SK-N-SH (cell line): ENCODE measurements at regions not wholly inside any gene's neighbourhood (a gene's known extent, or its start where the extent isn't known, plus 50 kb on each side); places are given as distances from the start of the nearest gene placed in this dataset.
"Not testable (repeated sequence)": the region's sequence is repeated elsewhere in the genome, so short reads cannot be mapped to it uniquely, and the experiment has no call there.

Source experiments
- CTCF ChIA-PET: fragments of 300-600, 350-600 bp; formaldehyde crosslinking; extraction: SDS; loops from one replicate; lab custom pipeline; 2021; lab: Yijun Ruan, JAX
- POLR2A ChIA-PET: fragments of 350-600 bp; sonication (Branson Sonifier 250); formaldehyde crosslinking; extraction: SDS; loops from one replicate; lab custom pipeline; 2020; ENCODE audit warnings: antibody characterized with exemption, inconsistent platforms; lab: Yijun Ruan, JAX
- DNase-seq: peaks from one replicate; pipeline ENCODE4 v3.0.0; 2012
- H2AFZ ChIP-seq: fragments of 200-600 bp; sonication (generic); 2 replicates; pipeline ENCODE4 v1.8.1; 2016; ENCODE audit warnings: antibody characterized with exemption, mild to moderate bottlenecking, low read depth
- H3F3A ChIP-seq: fragments of 200-600 bp; sonication (generic); replicated peaks from 2 replicates; pipeline ENCODE3; 2016; ENCODE audit warnings: antibody characterized with exemption, mild to moderate bottlenecking; ENCODE audit not compliant: insufficient read depth
- H3K27ac ChIP-seq, 2 experiments: fragments of 200-500 bp in 1 of 2; fragments of 200-600 bp in 1 of 2; sonication (Bioruptor generic) in 1 of 2; sonication (generic), shearing (Covaris generic) in 1 of 2; 2 replicates each; pipeline versions ENCODE4 v1.5.1 to v1.6.1; 2014 to 2016; ENCODE audit warnings: low read depth in 2 of 2, inconsistent platforms in 1 of 2, low read length in 1 of 2, mild to moderate bottlenecking in 1 of 2, mixed read lengths in 1 of 2
- H3K27me3 ChIP-seq: fragments of 200-600 bp; sonication (generic), shearing (Covaris generic); 2 replicates; pipeline ENCODE4 v1.6.1; 2016; ENCODE audit warnings: mixed run types; ENCODE audit not compliant: insufficient read depth
- H3K36me3 ChIP-seq, 2 experiments: fragments of 200-500 bp in 1 of 2; fragments of 200-600 bp in 1 of 2; sonication (Bioruptor generic) in 1 of 2; sonication (generic) in 1 of 2; replicated peaks in 1 of 2; 2 replicates each; pipeline versions ENCODE3 to v1.5.1; 2014 to 2016; ENCODE audit warnings: low read length in 1 of 2, mild to moderate bottlenecking in 1 of 2; ENCODE audit not compliant: insufficient read depth in 2 of 2, control insufficient read depth in 1 of 2
- H3K4me1 ChIP-seq, 2 experiments: fragments of 200-500 bp in 1 of 2; fragments of 200-600 bp in 1 of 2; sonication (Bioruptor generic) in 1 of 2; sonication (generic), shearing (Covaris generic) in 1 of 2; 2 replicates each; pipeline versions ENCODE4 v1.5.1 to v1.6.1; 2014 to 2016; ENCODE audit warnings: low read depth in 1 of 2, low read length in 1 of 2, mixed run types in 1 of 2; ENCODE audit not compliant: insufficient read depth in 2 of 2, control insufficient read depth in 1 of 2
- H3K4me2 ChIP-seq: fragments of 200-600 bp; sonication (generic), shearing (Covaris generic); 2 replicates; pipeline ENCODE4 v1.6.1; 2017; ENCODE audit warnings: mixed run types
- H3K4me3 ChIP-seq, 2 experiments: fragments of 200-500 bp in 1 of 2; fragments of 200-600 bp in 1 of 2; sonication (Bioruptor generic) in 1 of 2; sonication (generic), shearing (Covaris generic) in 1 of 2; 2 replicates each; pipeline versions ENCODE4 v1.5.1 to v1.8.1; 2014 to 2016; ENCODE audit warnings: low read depth in 2 of 2, inconsistent platforms in 1 of 2, low read length in 1 of 2, mild to moderate bottlenecking in 1 of 2, mixed read lengths in 1 of 2, moderate library complexity in 1 of 2
- H3K79me2 ChIP-seq: fragments of 200-600 bp; sonication (generic); 2 replicates; pipeline ENCODE4 v1.8.1; 2017; ENCODE audit warnings: mild to moderate bottlenecking; ENCODE audit not compliant: insufficient read depth
- H3K9ac ChIP-seq: fragments of 200-600 bp; sonication (generic); 2 replicates; pipeline ENCODE4 v1.6.1; 2017; ENCODE audit warnings: mixed run types
- H3K9me2 ChIP-seq: fragments of 200-600 bp; sonication (generic); 2 replicates; pipeline ENCODE4 v1.6.1; 2017; ENCODE audit warnings: mixed run types
- H3K9me3 ChIP-seq: fragments of 200-600 bp; sonication (generic); 2 replicates; pipeline ENCODE4 v1.6.1; 2017; ENCODE audit warnings: mixed run types, mild to moderate bottlenecking, moderate library complexity
- H4K20me1 ChIP-seq: fragments of 200-600 bp; sonication (generic); 2 replicates; pipeline ENCODE4 v1.6.1; 2017; ENCODE audit warnings: mild to moderate bottlenecking, mixed run types; ENCODE audit not compliant: insufficient read depth
- CHD2 ChIP-seq: fragments of 150-350 bp; IDR thresholded peaks from 2 replicates; pipeline ENCODE4 v1.6.1; 2018; ENCODE audit warnings: low read length; ENCODE audit not compliant: partially characterized antibody
- EP300 ChIP-seq, 2 experiments: IDR thresholded peaks; 2 replicates each; pipeline versions ENCODE4 v1.4.0 to v1.6.1; 2012; ENCODE audit warnings: borderline replicate concordance in 1 of 2, low read depth in 1 of 2, low read length in 1 of 2
- EZH2phosphoT487 ChIP-seq: fragments of 200-600 bp; sonication (generic); IDR thresholded peaks from 2 replicates; pipeline ENCODE4 v1.6.1; 2017; ENCODE audit warnings: low read depth, mixed run types, mild to moderate bottlenecking, antibody characterized with exemption, moderate library complexity, borderline replicate concordance
- FOXJ3 ChIP-seq: sonication (generic); formaldehyde crosslinking; IDR thresholded peaks from 2 replicates; pipeline ENCODE4 v1.5.1; 2020; ENCODE audit warnings: mild to moderate bottlenecking, missing genetic modification reagents
- GABPA ChIP-seq: IDR thresholded peaks from 2 replicates; pipeline ENCODE4 v1.4.0; 2012; ENCODE audit warnings: low read depth, mild to moderate bottlenecking
- GATA2 ChIP-seq: sonication (generic); formaldehyde crosslinking; IDR thresholded peaks from 2 replicates; pipeline ENCODE4 v1.5.0; 2020; ENCODE audit warnings: mild to moderate bottlenecking, missing genetic modification reagents
- MEF2A ChIP-seq: IDR thresholded peaks from 2 replicates; pipeline ENCODE4 v1.4.0; 2012; ENCODE audit warnings: low read depth, borderline replicate concordance
- NFIC ChIP-seq: IDR thresholded peaks from 2 replicates; pipeline ENCODE4 v1.4.0; 2012; ENCODE audit warnings: borderline replicate concordance
- NRF1 ChIP-seq: IDR thresholded peaks from 2 replicates; pipeline ENCODE4 v1.6.1; 2012; ENCODE audit warnings: low read depth, mild to moderate bottlenecking, low read length
- POLR2AphosphoS5 ChIP-seq: IDR thresholded peaks from 2 replicates; pipeline ENCODE4 v1.6.1; 2012; ENCODE audit warnings: low read depth, low read length
- REST ChIP-seq: IDR thresholded peaks from 2 replicates; pipeline ENCODE4 v1.6.1; 2012; ENCODE audit warnings: mild to moderate bottlenecking, low read depth, low read length, moderate library complexity
- TEAD4 ChIP-seq: IDR thresholded peaks from 2 replicates; pipeline ENCODE4 v1.4.0; 2012; ENCODE audit warnings: mild to moderate bottlenecking, borderline replicate concordance; ENCODE audit not compliant: insufficient read depth
- USF1 ChIP-seq: IDR thresholded peaks from 2 replicates; pipeline ENCODE4 v1.4.0; 2012; ENCODE audit warnings: low read depth, borderline replicate concordance
- YY1 ChIP-seq: IDR thresholded peaks from 2 replicates; pipeline ENCODE4 v1.4.0; 2012; ENCODE audit warnings: low read depth, mild to moderate bottlenecking
- ZBTB33 ChIP-seq: IDR thresholded peaks from 2 replicates; pipeline ENCODE4 v1.4.0; 2012; ENCODE audit warnings: low read depth, borderline replicate concordance
- WGBS: methylation state at CpG from one replicate; pipeline ENCODE4 v1.1.6; 2017; ENCODE audit warnings: low lambda C conversion rate; 5-methylcytosine and 5-hydroxymethylcytosine counted together

- TF ChIP-seq REST (no peak), CHD2 (no peak), YY1 (no peak), GABPA (no peak), POLR2AphosphoS5 (no peak), MEF2A (no peak), NFIC (no peak)
- TF ChIP-seq, all 33 proteins: peak for 0
Measured at GRCh38 chr18:3347286-3347803, 85.4 kb downstream of the MYL12B start (continued).

- Histone ChIP-seq H2AFZ (no peak overlapping the region), H3K4me3 (no peak overlapping the region), H3K27me3 (no peaks in the 10 kb centered on the region), H3K36me3 (no peaks in the 10 kb centered on the region), H3F3A (no peaks in the 10 kb centered on the region), H3K4me2 (no peak overlapping the region), H4K20me1 (no peaks in the 10 kb centered on the region), H3K9me2 (no peaks in the 10 kb centered on the region), H3K4me1 (no peaks in the 10 kb centered on the region; a peak in 1 of 4 replicates), H3K27ac (no peak overlapping the region), H3K79me2 (no peaks in the 10 kb centered on the region), H3K9me3 (no peaks in the 10 kb centered on the region), H3K9ac (no peak overlapping the region)
- ChIA-PET CTCF (no interaction called here), POLR2A (no interaction called here)
- no peak for TF ChIP-seq NFIC
- no peak for TF ChIP-seq GATA2 (CRISPR knock-in tag)
- no peak for TF ChIP-seq ZBTB33
- TF ChIP-seq FOXJ3 (CRISPR knock-in tag) = no peak
- TF ChIP-seq USF1 = no peak
- TF ChIP-seq EP300 (IDR thresholded peaks at IDR 0.05; ENCODE audit: borderline replicate concordance in 1 of 2, low read depth in 1 of 2, low read length in 1 of 2) = no peak
- no peak for TF ChIP-seq EZH2phosphoT487
- TF ChIP-seq NRF1 = no peak
- TF ChIP-seq TEAD4 = no peak
- no peak for TF ChIP-seq MEF2A
- DNase-seq = no peak
- WGBS = no CpG with 5 or more reads among the region's 1 CpG
Measured at GRCh38 chr18:3348176-3348575, 86.2 kb downstream of the MYL12B start.

GRCh38 chr18:3349046-3349841, 87.3 kb downstream of the MYL12B start:
- H3K27ac ChIP-seq, POLR2A ChIA-PET, H3K4me3 ChIP-seq, H3K36me3 ChIP-seq, H3F3A ChIP-seq, H3K4me1 ChIP-seq, H3K9me3 ChIP-seq, H3K79me2 ChIP-seq, H3K27me3 ChIP-seq, H2AFZ ChIP-seq, H4K20me1 ChIP-seq, H3K9me2 ChIP-seq, H3K4me2 ChIP-seq, H3K9ac ChIP-seq, DNase-seq: not testable (repeated sequence)
- WGBS = 94% methylated on average over 25 of the region's 25 CpGs
- CTCF ChIA-PET = interaction anchor here (0.8 to 1.0 kb wide), 2 partner anchors 21 to 52 kb away, joined by 3 to 4 read pairs; no protein-coding TSS in a partner anchor
